ENCODE measurements at regions not wholly inside any gene's neighbourhood (a gene's known extent, or its start where the extent isn't known, plus 50 kb on each side); places are given as distances from the start of the nearest gene placed in this dataset.

DNA sequence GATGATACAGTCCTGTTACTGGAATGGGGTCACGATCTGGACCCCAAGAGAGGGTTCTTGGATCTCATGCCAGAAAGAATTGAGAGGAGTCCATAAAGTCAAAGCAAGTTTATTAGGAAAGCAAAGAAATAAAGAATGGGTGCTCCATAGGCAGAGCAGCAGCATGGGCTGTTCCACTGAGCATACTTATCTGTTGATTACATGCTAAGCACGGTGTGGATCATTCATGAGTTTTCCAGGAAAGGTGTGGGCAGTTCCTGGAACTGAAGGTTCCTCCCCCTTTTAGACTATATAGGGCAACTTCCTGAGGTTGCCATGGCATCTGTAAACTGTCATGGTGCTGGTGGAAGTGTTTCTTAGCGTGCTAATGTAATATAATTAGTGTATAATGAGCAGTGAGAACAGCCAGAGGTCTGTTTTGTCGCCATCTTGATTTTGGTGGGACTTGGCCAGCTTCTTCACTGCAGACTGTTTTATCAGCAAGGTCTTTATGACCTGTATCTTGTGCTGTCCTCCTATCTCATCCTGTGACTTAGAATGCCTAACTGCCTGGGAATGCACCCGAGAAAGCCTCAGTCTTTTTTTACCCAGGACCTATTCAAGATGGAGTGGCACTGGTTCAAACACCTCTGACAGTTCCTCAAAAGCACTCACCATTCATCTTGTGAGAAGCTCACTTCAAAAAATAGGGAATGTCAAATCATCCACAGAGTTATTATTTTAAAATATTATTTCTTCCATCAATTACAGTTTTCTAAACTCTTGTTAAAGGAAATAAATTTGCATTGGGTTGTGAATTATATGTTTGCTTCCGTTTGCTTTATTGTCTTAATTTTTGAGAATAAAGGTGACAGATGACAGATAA lies 1358.8 kb upstream of the TMEM132C start:
- TF ChIP-seq POLR2A (IDR thresholded peaks at IDR 0.05) (no peak), CTCF (IDR thresholded peaks at IDR 0.05) (no peak)
